ENCODE measurements at regions not wholly inside any gene's neighbourhood (a gene's known extent, or its start where the extent isn't known, plus 50 kb on each side); places are given as distances from the start of the nearest gene placed in this dataset.

DNA sequence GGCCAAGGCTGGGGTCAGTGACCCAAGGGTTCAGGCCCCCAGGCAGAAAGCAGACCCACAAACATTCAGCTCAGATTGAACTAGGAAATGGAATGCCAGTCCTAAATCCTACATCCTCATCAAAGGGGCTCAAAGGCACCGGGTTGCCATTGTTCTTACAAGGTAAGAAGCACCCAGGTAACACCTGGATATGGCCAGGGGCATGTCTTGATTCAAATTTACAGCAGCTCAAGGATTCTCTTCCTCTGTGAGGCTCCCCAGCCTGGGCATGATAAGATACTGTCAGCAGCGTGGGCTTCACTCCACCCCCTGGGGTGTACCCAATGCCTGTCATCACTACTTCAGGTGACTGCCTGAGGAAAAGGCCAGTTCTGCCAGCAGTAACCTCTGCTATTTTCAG is 92.1 kb upstream of the FSTL4 start:
- Histone ChIP-seq H3K4me3 (ENCODE audit: low read length) (no peak overlapping the region), H3K27me3 (ENCODE audit: control insufficient read depth, low read length) (peaks cover under 1% of the 10 kb centered on the region; the same call in 1 of the 2 replicates), H3F3A (ENCODE audit: control insufficient read depth, insufficient read depth) (no peaks in the 10 kb centered on the region), H3K79me2 (ENCODE audit: control insufficient read depth, low read length) (no peaks in the 10 kb centered on the region), H3K9me2 (replicated peaks; ENCODE audit: control insufficient read depth, low read length) (no peaks in the 10 kb centered on the region), H3K27ac (ENCODE audit: low read depth, low read length) (no peak overlapping the region), H3K4me2 (ENCODE audit: low read length) (no peak overlapping the region), H3K36me3 (ENCODE audit: control insufficient read depth, low read length) (no peaks in the 10 kb centered on the region), H3K9me3 (ENCODE audit: control insufficient read depth, insufficient read depth, low read length) (no peaks in the 10 kb centered on the region), H4K20me1 (ENCODE audit: control insufficient read depth, insufficient read depth, low read depth, low read length) (no peaks in the 10 kb centered on the region), H3K4me1 (ENCODE audit: control insufficient read depth, low read length) (no peaks in the 10 kb centered on the region)
- TF ChIP-seq, protein P1, sequence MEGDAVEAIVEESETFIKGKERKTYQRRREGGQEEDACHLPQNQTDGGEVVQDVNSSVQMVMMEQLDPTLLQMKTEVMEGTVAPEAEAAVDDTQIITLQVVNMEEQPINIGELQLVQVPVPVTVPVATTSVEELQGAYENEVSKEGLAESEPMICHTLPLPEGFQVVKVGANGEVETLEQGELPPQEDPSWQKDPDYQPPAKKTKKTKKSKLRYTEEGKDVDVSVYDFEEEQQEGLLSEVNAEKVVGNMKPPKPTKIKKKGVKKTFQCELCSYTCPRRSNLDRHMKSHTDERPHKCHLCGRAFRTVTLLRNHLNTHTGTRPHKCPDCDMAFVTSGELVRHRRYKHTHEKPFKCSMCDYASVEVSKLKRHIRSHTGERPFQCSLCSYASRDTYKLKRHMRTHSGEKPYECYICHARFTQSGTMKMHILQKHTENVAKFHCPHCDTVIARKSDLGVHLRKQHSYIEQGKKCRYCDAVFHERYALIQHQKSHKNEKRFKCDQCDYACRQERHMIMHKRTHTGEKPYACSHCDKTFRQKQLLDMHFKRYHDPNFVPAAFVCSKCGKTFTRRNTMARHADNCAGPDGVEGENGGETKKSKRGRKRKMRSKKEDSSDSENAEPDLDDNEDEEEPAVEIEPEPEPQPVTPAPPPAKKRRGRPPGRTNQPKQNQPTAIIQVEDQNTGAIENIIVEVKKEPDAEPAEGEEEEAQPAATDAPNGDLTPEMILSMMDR (IDR thresholded peaks at IDR 0.05; ENCODE audit: low read depth, low read length, poor library complexity, severe bottlenecking): no peak
- no peak for TF ChIP-seq EZH2phosphoT487 (IDR thresholded peaks at IDR 0.05; ENCODE audit: borderline replicate concordance, low read length)

DNA sequence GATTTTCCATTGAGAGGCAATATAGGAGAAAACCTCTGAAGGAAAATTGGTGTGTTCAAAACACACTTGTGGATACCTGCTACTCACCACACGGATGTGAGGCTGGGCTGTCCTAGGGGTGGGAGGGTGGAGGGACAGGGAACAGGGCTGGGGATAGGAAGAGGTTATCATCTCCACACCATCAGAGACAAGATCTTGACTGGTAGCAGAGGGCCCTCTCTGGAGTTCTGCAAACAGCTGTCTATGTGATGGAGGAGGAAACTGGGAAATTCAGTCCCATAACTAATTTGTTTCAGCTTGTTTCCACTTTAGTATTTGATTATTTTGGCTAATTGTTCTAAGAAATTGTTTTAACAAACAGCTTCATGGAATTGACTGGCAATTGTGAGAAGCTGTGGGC is 91.6 kb upstream of the FSTL4 start:
- H3K4me1 ChIP-seq (ENCODE audit: control insufficient read depth, low read length): no peaks in the 10 kb centered on the region
- H3K27ac ChIP-seq (ENCODE audit: low read depth, low read length): no peak overlapping the region
- no peaks in the 10 kb centered on the region for H3K27me3 ChIP-seq (ENCODE audit: control insufficient read depth, low read length)
- H3K4me2 ChIP-seq (ENCODE audit: low read length): no peak overlapping the region
- H3K36me3 ChIP-seq (ENCODE audit: control insufficient read depth, low read length): no peaks in the 10 kb centered on the region
- H3K79me2 ChIP-seq (ENCODE audit: control insufficient read depth, low read length): no peaks in the 10 kb centered on the region
- TF ChIP-seq EZH2phosphoT487 (IDR thresholded peaks at IDR 0.05; ENCODE audit: borderline replicate concordance, low read length): no peak
- TF ChIP-seq, protein P1 (IDR thresholded peaks at IDR 0.05; ENCODE audit: low read depth, low read length, poor library complexity, severe bottlenecking): no peak
- no peaks in the 10 kb centered on the region for H3F3A ChIP-seq (ENCODE audit: control insufficient read depth, insufficient read depth)
- no peaks in the 10 kb centered on the region for H4K20me1 ChIP-seq (ENCODE audit: control insufficient read depth, insufficient read depth, low read depth, low read length)
- no peaks in the 10 kb centered on the region for H3K9me3 ChIP-seq (ENCODE audit: control insufficient read depth, insufficient read depth, low read length)
- no peak overlapping the region for H3K4me3 ChIP-seq (ENCODE audit: low read length)
- no peaks in the 10 kb centered on the region for H3K9me2 ChIP-seq (replicated peaks; ENCODE audit: control insufficient read depth, low read length)

DNA sequence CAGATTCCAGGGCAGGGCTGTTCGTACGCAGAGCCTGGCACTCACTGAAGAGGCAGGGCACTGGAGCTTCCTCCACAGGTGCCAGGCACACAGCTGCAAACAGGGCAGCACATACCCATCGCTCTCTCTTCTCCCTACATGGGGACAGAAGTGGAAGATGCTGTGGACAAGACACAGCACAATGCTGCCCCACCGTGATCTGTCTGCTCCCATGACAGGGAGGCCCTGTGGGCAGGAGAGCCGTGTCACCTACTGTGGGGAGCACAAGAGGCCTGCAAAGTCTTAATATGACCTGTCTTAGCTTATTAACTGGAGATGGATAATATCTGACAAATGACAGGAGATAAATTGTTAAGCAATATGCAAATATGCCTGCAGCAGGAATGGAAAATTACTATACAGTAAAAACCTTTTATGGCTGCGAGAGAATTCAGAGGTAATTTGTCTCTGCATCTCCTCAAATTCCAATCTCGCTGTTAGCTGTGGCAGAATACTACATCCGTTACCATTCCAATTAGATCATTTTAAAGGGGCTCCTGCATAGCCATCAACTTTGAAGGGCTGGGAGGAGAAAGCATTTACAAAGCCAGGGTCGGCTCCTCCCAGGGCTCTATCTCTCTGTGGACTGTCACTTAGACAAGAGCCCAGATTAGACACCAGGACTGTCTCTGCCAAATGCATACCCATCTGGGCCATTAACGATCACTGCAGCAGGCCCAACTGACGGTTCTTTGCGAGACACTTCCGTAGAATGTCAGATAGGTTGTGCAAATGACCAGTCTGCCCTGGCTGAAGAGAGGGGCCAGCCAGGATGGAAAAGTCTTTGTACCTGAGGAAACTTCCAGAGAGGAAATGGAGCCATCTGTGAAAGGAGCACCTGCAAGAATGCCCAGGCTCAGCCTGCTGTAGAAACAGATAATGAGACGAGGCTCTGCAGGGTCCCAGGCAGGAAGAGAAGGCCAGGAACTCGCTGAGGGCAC is 90.7 kb upstream of the FSTL4 start:
- Histone ChIP-seq H3K9me3 (ENCODE audit: control insufficient read depth, insufficient read depth, low read length) (no peaks in the 10 kb centered on the region), H3K9me2 (replicated peaks; ENCODE audit: control insufficient read depth, low read length) (no peaks in the 10 kb centered on the region), H3K27me3 (ENCODE audit: control insufficient read depth, low read length) (no peaks in the 10 kb centered on the region), H3K79me2 (ENCODE audit: control insufficient read depth, low read length) (no peaks in the 10 kb centered on the region), H3K36me3 (ENCODE audit: control insufficient read depth, low read length) (no peaks in the 10 kb centered on the region), H3K4me3 (ENCODE audit: low read length) (no peak overlapping the region), H4K20me1 (ENCODE audit: control insufficient read depth, insufficient read depth, low read depth, low read length) (no peaks in the 10 kb centered on the region), H3K4me2 (ENCODE audit: low read length) (no peak overlapping the region), H3K27ac (ENCODE audit: low read depth, low read length) (no peak overlapping the region), H3K4me1 (ENCODE audit: control insufficient read depth, low read length) (no peaks in the 10 kb centered on the region), H3F3A (ENCODE audit: control insufficient read depth, insufficient read depth) (no peaks in the 10 kb centered on the region)
- TF ChIP-seq, protein P1 (IDR thresholded peaks at IDR 0.05; ENCODE audit: low read depth, low read length, poor library complexity, severe bottlenecking): no peak
- TF ChIP-seq EZH2phosphoT487 (IDR thresholded peaks at IDR 0.05; ENCODE audit: borderline replicate concordance, low read length): no peak
